SH-SY5Y (cell line): ENCODE measurements at regions not wholly inside any gene's neighbourhood (a gene's known extent, or its start where the extent isn't known, plus 50 kb on each side); places are given as distances from the start of the nearest gene placed in this dataset.

Experiments
- GATA2 ChIP-seq: IDR thresholded peaks from 2 replicates; pipeline ENCODE4 v1.6.1; 2011; ENCODE audit warnings: mild to moderate bottlenecking, low read depth, low read length
- GATA3 ChIP-seq: IDR thresholded peaks from 2 replicates; pipeline ENCODE4 v1.6.1; 2011; ENCODE audit warnings: low read depth, mild to moderate bottlenecking, low read length, moderate library complexity

DNA sequence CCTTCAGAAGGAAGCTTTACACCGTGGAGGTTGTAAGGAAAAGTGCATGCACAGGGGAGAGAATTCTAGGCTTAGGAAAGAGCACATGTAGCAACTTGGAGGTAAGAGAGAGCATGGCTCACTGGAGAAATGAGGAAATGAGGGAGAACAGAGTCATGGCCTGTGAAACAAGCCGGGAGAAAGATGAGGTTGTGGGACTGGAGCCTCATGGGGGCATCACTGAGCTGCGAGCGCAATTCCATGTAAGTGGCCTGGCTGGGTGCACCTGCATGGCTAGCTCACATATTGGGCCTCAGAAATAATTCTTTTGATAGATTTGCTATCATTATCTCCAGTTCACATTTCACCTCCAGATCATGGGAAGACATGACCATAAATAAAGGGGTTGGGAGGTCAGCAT is 785.5 kb upstream of the RAB6C start:
- no peak for TF ChIP-seq GATA2
- no peak for TF ChIP-seq GATA3
